Panc1 (cell line): ENCODE measurements at regions not wholly inside any gene's neighbourhood (a gene's known extent, or its start where the extent isn't known, plus 50 kb on each side); places are given as distances from the start of the nearest gene placed in this dataset.

Experiments used
- ATAC-seq: fragments of 200-7000 bp; cut with Tn5 transposase; 2 replicates; pipeline ENCODE4 v1.9.1; 2020; ENCODE audit warnings: mild to moderate bottlenecking, moderate library complexity
- BruUV-seq: library from RNA; stranded (reverse); fragments of 400-500 nt; replicated peaks from 2 replicates; lab custom pipeline; 2021; lab: Mats Ljungman, UMichigan
- CTCF ChIA-PET: fragments of 300-600 bp; sonication (Branson Sonifier 250); formaldehyde crosslinking; loops from one replicate; lab custom pipeline; 2022; ENCODE audit warnings: antibody characterized with exemption; lab: Charles Lee
- POLR2A ChIA-PET: fragments of 300-600 bp; sonication (Branson Sonifier 250); formaldehyde crosslinking; loops from one replicate; lab custom pipeline; 2022; ENCODE audit warnings: antibody characterized with exemption; lab: Charles Lee
- DNase-seq: peaks from one replicate; pipeline ENCODE4 v3.0.0-alpha.2; 2010; ENCODE audit warnings: low read depth, low spot score
- H3K27ac ChIP-seq: 2 replicates; pipeline ENCODE4 v1.5.1; 2011; ENCODE audit warnings: mild to moderate bottlenecking, low read length, inconsistent platforms
- H3K27me3 ChIP-seq: fragments of 200-500 bp; sonication (Bioruptor generic); 2 replicates; pipeline ENCODE4 v1.6.0; 2014; ENCODE audit warnings: low read length, inconsistent platforms; ENCODE audit not compliant: control insufficient read depth, insufficient read depth
- H3K36me3 ChIP-seq: fragments of 200-500 bp; sonication (Bioruptor generic); 2 replicates; pipeline ENCODE4 v1.5.1; 2014; ENCODE audit warnings: inconsistent platforms, mild to moderate bottlenecking, low read length, moderate library complexity; ENCODE audit not compliant: control insufficient read depth, insufficient read depth
- H3K4me1 ChIP-seq: 2 replicates; pipeline ENCODE4 v1.5.1; 2011; ENCODE audit warnings: inconsistent platforms, mild to moderate bottlenecking, low read length, moderate library complexity; ENCODE audit not compliant: control insufficient read depth, insufficient read depth
- H3K4me3 ChIP-seq, 2 experiments: 2 replicates each; pipeline ENCODE4 v1.5.1; 2011 to 2012; ENCODE audit warnings: low read depth in 2 of 2, low read length in 2 of 2, mild to moderate bottlenecking in 2 of 2, inconsistent platforms in 1 of 2, moderate library complexity in 1 of 2
- H3K9me3 ChIP-seq: fragments of 200-500 bp; sonication (Bioruptor generic); 2 replicates; pipeline ENCODE4 v1.5.1; 2014; ENCODE audit warnings: low read depth, mild to moderate bottlenecking, inconsistent platforms, low read length, moderate library complexity; ENCODE audit not compliant: control insufficient read depth, insufficient read depth
- CTCF ChIP-seq: fragments of 450-650 bp; IDR thresholded peaks from 2 replicates; pipeline ENCODE4 v1.5.1; 2017; ENCODE audit warnings: mild to moderate bottlenecking
- POLR2AphosphoS5 ChIP-seq: IDR thresholded peaks from 2 replicates; pipeline ENCODE4 v1.6.1; 2012; ENCODE audit warnings: mild to moderate bottlenecking, low read depth, low read length, moderate library complexity
- REST ChIP-seq, 2 experiments: IDR thresholded peaks; 2 replicates each; pipeline ENCODE4 v1.6.1; 2011 to 2012; ENCODE audit warnings: low read depth in 2 of 2, control low read depth in 1 of 2, low read length in 1 of 2, mild to moderate bottlenecking in 1 of 2, moderate library complexity in 1 of 2; ENCODE audit not compliant: insufficient read depth in 1 of 2
- SIN3A ChIP-seq: IDR thresholded peaks from 2 replicates; pipeline ENCODE4 v1.6.1; 2012; ENCODE audit warnings: low read depth, mild to moderate bottlenecking, low read length, moderate library complexity, borderline replicate concordance; ENCODE audit not compliant: insufficient read depth
- TCF7L2 ChIP-seq: IDR thresholded peaks from 2 replicates; pipeline ENCODE4 v1.6.1; 2011; ENCODE audit warnings: mild to moderate bottlenecking, low read depth, low read length, inconsistent platforms
- in situ Hi-C: cut with HindIII; loops from 2 replicates; pipeline ENCODE4 v1.10.0; 2016; ENCODE audit warnings: low sequenced_read_pairs, low pct_unique_long_range_greater_than_20kb
- intact Hi-C: fragments of 100-400 bp; cut with micrococcal nuclease; formaldehyde crosslinking; loops from one replicate; pipeline ENCODE4 v1.10.0; 2022; ENCODE audit not compliant: unreplicated experiment

GRCh38 chr5:142532781-142533176, 153.1 kb downstream of the FGF1 start:
- no peak overlapping the region for H3K27ac ChIP-seq
- no peak for TF ChIP-seq CTCF
- TF ChIP-seq SIN3A: no peak
- no peak for TF ChIP-seq POLR2AphosphoS5
- TF ChIP-seq TCF7L2: no peak
- no peaks in the 10 kb centered on the region for H3K36me3 ChIP-seq
- no TSS peak for BruUV-seq
- no peaks in the 10 kb centered on the region for H3K27me3 ChIP-seq
- no peak overlapping the region for H3K4me3 ChIP-seq
- POLR2A ChIA-PET: interaction anchor here (0.7 kb wide), 1 partner anchor 418 kb away, joined by 4 read pairs; no protein-coding TSS in a partner anchor
- ATAC-seq (no peak), DNase-seq (no peak)
- CTCF ChIA-PET: no interaction called here
- peaks cover 8% of the 10 kb centered on the region; the same call in 1 of the 2 replicates for H3K9me3 ChIP-seq
- in situ Hi-C loops (no loop called here), intact Hi-C loops (no loop called here)
- no peaks in the 10 kb centered on the region; the same call in 1 of the 2 replicates for H3K4me1 ChIP-seq

GRCh38 chr5:142531977-142532780, 153.7 kb downstream of the FGF1 start:
- intact Hi-C loops (no loop called here), in situ Hi-C loops (no loop called here)
- ChIA-PET POLR2A (interaction anchor here (0.7 kb wide), 1 partner anchor 417 kb away, joined by 4 read pairs; no protein-coding TSS in a partner anchor), CTCF (no interaction called here)
- DNase-seq (no peak), ATAC-seq (no peak)
- peaks cover 8% of the 10 kb centered on the region; the same call in 1 of the 2 replicates for H3K9me3 ChIP-seq
- H3K4me1 ChIP-seq: no peaks in the 10 kb centered on the region; the same call in 1 of the 2 replicates
- BruUV-seq: no TSS peak
- no peak overlapping the region for H3K4me3 ChIP-seq
- no peaks in the 10 kb centered on the region for H3K27me3 ChIP-seq
- no peak overlapping the region for H3K27ac ChIP-seq
- H3K36me3 ChIP-seq: no peaks in the 10 kb centered on the region
- TF ChIP-seq POLR2AphosphoS5 (no peak), SIN3A (no peak), TCF7L2 (no peak), REST (IDR thresholded peaks at IDR 0.05; ENCODE audit: insufficient read depth in 1 of 2, low read depth in 2 of 2, low read length in 1 of 2) (no peak), CTCF (no peak)
